Parathyroid adenoma (tissue), 2 donors: ENCODE measurements at regions not wholly inside any gene's neighbourhood (a gene's known extent, or its start where the extent isn't known, plus 50 kb on each side); places are given as distances from the start of the nearest gene placed in this dataset.

Source experiments
- H2AFZ ChIP-seq: fragments of 300-600 bp; sonication (generic); one replicate; pipeline ENCODE4 v1.7.0; 2017; ENCODE audit warnings: antibody characterized with exemption, mild to moderate bottlenecking
- H3K27ac ChIP-seq: fragments of 300-600 bp; sonication (generic); one replicate; pipeline ENCODE4 v1.7.0; 2017
- H3K27me3 ChIP-seq: fragments of 300-600 bp; sonication (generic); one replicate; pipeline ENCODE4 v1.7.0; 2017; ENCODE audit warnings: low read length; ENCODE audit not compliant: control insufficient read depth, insufficient read depth
- H3K36me3 ChIP-seq: fragments of 300-600 bp; sonication (generic); one replicate; pipeline ENCODE4 v1.7.0; 2017; ENCODE audit warnings: low read length; ENCODE audit not compliant: control insufficient read depth, insufficient read depth
- H3K4me1 ChIP-seq: fragments of 300-600 bp; sonication (generic); one replicate; pipeline ENCODE4 v1.7.0; 2017; ENCODE audit warnings: control low read depth
- H3K4me2 ChIP-seq: fragments of 300-600 bp; sonication (generic); one replicate; pipeline ENCODE4 v1.7.0; 2017; ENCODE audit warnings: low read length
- H3K4me3 ChIP-seq: fragments of 300-600 bp; sonication (generic); one replicate; pipeline ENCODE4 v1.7.0; 2017; ENCODE audit warnings: low read depth, low read length
- H3K79me2 ChIP-seq: fragments of 300-600 bp; sonication (generic); one replicate; pipeline ENCODE4 v1.7.0; 2017; ENCODE audit warnings: control low read depth
- H3K9ac ChIP-seq: fragments of 300-600 bp; sonication (generic); one replicate; pipeline ENCODE4 v1.7.0; 2017; ENCODE audit warnings: mild to moderate bottlenecking
- H3K9me3 ChIP-seq: fragments of 300-600 bp; sonication (generic); one replicate; pipeline ENCODE4 v1.7.0; 2017; ENCODE audit warnings: low read length; ENCODE audit not compliant: control insufficient read depth
- CTCF ChIP-seq: fragments of 300-600 bp; sonication (generic); IDR thresholded peaks from one replicate; pipeline ENCODE4 v1.7.0; 2017; ENCODE audit warnings: antibody characterized with exemption, mild to moderate bottlenecking
- donor health status: primary hyperparathyroidism.

- no peak overlapping the region for H3K9ac ChIP-seq
- no peaks in the 10 kb centered on the region for H3K4me1 ChIP-seq
- H3K4me2 ChIP-seq, result no peak overlapping the region
- H3K36me3 ChIP-seq, result no peaks in the 10 kb centered on the region
- H3K27me3 ChIP-seq, result no peaks in the 10 kb centered on the region
- no peak overlapping the region for H2AFZ ChIP-seq
- no peak for TF ChIP-seq CTCF
- no peak overlapping the region for H3K27ac ChIP-seq
- H3K9me3 ChIP-seq, result no peaks in the 10 kb centered on the region
- H3K4me3 ChIP-seq, result no peak overlapping the region
- H3K79me2 ChIP-seq, result no peaks in the 10 kb centered on the region
Measured at GRCh38 chr9:115208501-115208900, 90.5 kb upstream of the TNC start.

GRCh38 chr9:115209601-115210306 is 91.8 kb upstream of the TNC start:
- H3K79me2 ChIP-seq, result no peaks in the 10 kb centered on the region
- no peak overlapping the region for H3K4me3 ChIP-seq
- no peak overlapping the region for H2AFZ ChIP-seq
- H3K9me3 ChIP-seq, result no peaks in the 10 kb centered on the region
- H3K27ac ChIP-seq, result no peak overlapping the region
- no peak overlapping the region for H3K9ac ChIP-seq
- H3K4me2 ChIP-seq, result no peak overlapping the region
- H3K4me1 ChIP-seq, result no peaks in the 10 kb centered on the region
- TF ChIP-seq CTCF, result no peak
- no peaks in the 10 kb centered on the region for H3K27me3 ChIP-seq
- no peaks in the 10 kb centered on the region for H3K36me3 ChIP-seq

GRCh38 chr9:115210699-115211098 is 92.7 kb upstream of the TNC start:
- Histone ChIP-seq H3K27me3 (no peaks in the 10 kb centered on the region), H3K36me3 (no peaks in the 10 kb centered on the region)

GRCh38 chr9:115211413-115212124 is 93.6 kb upstream of the TNC start:
- Histone ChIP-seq H3K9me3 (no peaks in the 10 kb centered on the region), H3K4me1 (no peaks in the 10 kb centered on the region), H3K36me3 (no peaks in the 10 kb centered on the region), H3K79me2 (no peaks in the 10 kb centered on the region), H3K9ac (no peak overlapping the region), H3K4me3 (no peak overlapping the region), H3K27me3 (no peaks in the 10 kb centered on the region), H2AFZ (no peak overlapping the region), H3K4me2 (no peak overlapping the region), H3K27ac (no peak overlapping the region)
- no peak for TF ChIP-seq CTCF

More at GRCh38 chr9:115210699-115211098, 92.7 kb upstream of the TNC start:
- H3K27ac ChIP-seq, result no peak overlapping the region
- H2AFZ ChIP-seq, result no peak overlapping the region
- no peak overlapping the region for H3K4me3 ChIP-seq
- no peak overlapping the region for H3K9ac ChIP-seq
- no peaks in the 10 kb centered on the region for H3K79me2 ChIP-seq
- no peaks in the 10 kb centered on the region for H3K9me3 ChIP-seq
- no peak overlapping the region for H3K4me2 ChIP-seq
- no peak for TF ChIP-seq CTCF
- H3K4me1 ChIP-seq, result no peaks in the 10 kb centered on the region
